AG09309 (cell line): ENCODE measurements at regions not wholly inside any gene's neighbourhood (a gene's known extent, or its start where the extent isn't known, plus 50 kb on each side); places are given as distances from the start of the nearest gene placed in this dataset.

Experiments used
- DNase-seq: peaks from one replicate; pipeline ENCODE4 v3.0.0-alpha.2; 2010; ENCODE audit warnings: low read depth
- H3K4me3 ChIP-seq: 2 replicates; pipeline ENCODE4 v1.5.1; 2011; ENCODE audit warnings: mild to moderate bottlenecking, low read depth, low read length, moderate library complexity; ENCODE audit not compliant: control insufficient read depth
- CTCF ChIP-seq: IDR thresholded peaks from 2 replicates; pipeline ENCODE4 v1.5.1; 2011; ENCODE audit warnings: mild to moderate bottlenecking, low read depth, low read length, inconsistent platforms; ENCODE audit not compliant: insufficient read depth, control insufficient read depth; ENCODE audit errors: missing control alignments

- DNase-seq = no peak
- no peak for TF ChIP-seq CTCF
- H3K4me3 ChIP-seq = no peak overlapping the region
These were observed 676.0 kb upstream of the TENM4 start for GRCh38 chr11:80116796-80117195.

- no peak for TF ChIP-seq CTCF
- DNase-seq = no peak
These were observed 668.8 kb upstream of the TENM4 start for GRCh38 chr11:80109652-80110051.

DNA sequence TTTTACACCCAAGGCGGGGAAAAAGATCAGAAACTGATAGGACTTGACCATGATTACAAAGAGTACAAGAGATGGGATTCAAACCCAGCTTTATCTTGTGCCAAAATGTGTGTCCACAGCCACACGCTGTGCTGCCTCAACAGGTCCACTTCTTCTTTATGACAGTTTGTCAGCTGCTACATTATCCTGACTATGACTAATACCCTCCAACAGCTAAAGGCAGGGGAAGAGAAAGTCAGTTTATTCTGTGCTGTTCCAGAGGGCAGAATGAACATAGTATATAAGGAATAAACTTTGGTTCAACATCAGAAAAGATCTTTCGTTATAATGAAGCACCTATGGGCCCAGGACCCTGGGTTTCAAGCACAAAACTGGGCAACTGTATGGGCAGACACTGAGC is 668.2 kb upstream of the TENM4 start:
- no peak for TF ChIP-seq CTCF
- no peak overlapping the region for H3K4me3 ChIP-seq
- no peak for DNase-seq

More at GRCh38 chr11:80109652-80110051, 668.8 kb upstream of the TENM4 start:
- no peak overlapping the region for H3K4me3 ChIP-seq

- peak; percentile 5 for TF ChIP-seq CTCF
- DNase-seq = no peak
- no peak overlapping the region for H3K4me3 ChIP-seq
These were observed 666.6 kb upstream of the TENM4 start for GRCh38 chr11:80107415-80107814.

DNA sequence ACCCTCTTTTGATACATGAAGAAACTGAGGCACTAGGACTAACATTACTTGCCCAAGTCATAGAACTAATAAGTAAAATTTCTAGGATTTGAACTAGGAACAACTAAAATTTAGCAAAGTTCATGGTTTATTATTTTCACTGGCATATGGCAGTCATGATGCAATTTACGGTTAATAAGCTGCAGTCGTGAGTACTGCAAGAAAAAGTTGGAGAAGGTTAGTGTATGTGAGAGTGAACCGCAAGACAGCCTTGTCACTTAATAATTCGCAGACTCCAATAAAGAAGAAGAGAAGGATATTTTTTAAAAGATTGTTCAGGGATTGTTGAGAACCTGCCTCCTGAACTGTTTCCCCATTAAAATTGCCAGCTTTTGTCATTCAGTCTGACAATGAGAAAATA is 663.4 kb upstream of the TENM4 start:
- TF ChIP-seq CTCF = no peak
- peak; percentile 23 for DNase-seq
- no peak overlapping the region for H3K4me3 ChIP-seq

GRCh38 chr11:80103142-80103859 is 662.5 kb upstream of the TENM4 start:
- no peak for TF ChIP-seq CTCF
- H3K4me3 ChIP-seq = no peak overlapping the region
- DNase-seq = peak; percentile 93
